ENCODE measurements at regions not wholly inside any gene's neighbourhood (a gene's known extent, or its start where the extent isn't known, plus 50 kb on each side); places are given as distances from the start of the nearest gene placed in this dataset.

DNA sequence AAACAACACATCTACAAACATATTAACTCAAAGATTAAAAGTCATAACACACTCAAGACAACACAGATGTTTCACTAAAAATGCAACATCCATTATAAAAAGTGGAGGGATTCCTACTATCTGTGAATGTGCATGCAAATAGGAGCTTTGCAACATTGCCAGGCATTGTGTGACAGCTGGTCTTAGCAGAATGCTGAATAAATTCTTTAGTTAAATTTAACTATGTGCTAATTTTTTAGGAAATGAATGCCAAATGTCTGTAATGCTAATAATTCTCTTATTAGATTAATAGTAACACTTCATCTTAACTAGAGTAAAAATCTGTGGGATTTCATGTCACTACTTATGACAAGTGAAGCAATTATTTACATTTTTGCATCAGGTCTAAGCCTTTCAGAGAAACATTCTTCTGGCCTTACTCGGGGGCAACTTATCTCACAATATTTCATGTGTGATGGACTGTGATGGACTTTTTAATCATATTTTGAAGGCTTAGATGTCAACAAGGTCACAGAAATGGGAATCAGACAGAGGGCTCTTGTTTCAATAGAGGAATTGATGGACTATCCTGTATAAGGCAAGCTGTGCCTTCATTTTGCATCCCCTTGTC is 524.6 kb upstream of the KCND2 start:
- H3K27ac Mint-ChIP-seq (ENCODE audit: unreplicated experiment), result no peak overlapping the region
- no peaks in the 10 kb centered on the region for H3K4me1 Mint-ChIP-seq (ENCODE audit: unreplicated experiment)
- TF ChIP-seq, protein P1, sequence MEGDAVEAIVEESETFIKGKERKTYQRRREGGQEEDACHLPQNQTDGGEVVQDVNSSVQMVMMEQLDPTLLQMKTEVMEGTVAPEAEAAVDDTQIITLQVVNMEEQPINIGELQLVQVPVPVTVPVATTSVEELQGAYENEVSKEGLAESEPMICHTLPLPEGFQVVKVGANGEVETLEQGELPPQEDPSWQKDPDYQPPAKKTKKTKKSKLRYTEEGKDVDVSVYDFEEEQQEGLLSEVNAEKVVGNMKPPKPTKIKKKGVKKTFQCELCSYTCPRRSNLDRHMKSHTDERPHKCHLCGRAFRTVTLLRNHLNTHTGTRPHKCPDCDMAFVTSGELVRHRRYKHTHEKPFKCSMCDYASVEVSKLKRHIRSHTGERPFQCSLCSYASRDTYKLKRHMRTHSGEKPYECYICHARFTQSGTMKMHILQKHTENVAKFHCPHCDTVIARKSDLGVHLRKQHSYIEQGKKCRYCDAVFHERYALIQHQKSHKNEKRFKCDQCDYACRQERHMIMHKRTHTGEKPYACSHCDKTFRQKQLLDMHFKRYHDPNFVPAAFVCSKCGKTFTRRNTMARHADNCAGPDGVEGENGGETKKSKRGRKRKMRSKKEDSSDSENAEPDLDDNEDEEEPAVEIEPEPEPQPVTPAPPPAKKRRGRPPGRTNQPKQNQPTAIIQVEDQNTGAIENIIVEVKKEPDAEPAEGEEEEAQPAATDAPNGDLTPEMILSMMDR (IDR thresholded peaks at IDR 0.05), result no peak
- no peaks in the 10 kb centered on the region for H3K36me3 Mint-ChIP-seq (ENCODE audit: unreplicated experiment)
- no peak overlapping the region for H3K4me3 Mint-ChIP-seq (ENCODE audit: unreplicated experiment)
- no peaks in the 10 kb centered on the region for H3K27me3 Mint-ChIP-seq (ENCODE audit: unreplicated experiment)
- no peak for DNase-seq (ENCODE audit: extremely low spot score, unreplicated experiment)
- peaks cover 4% of the 10 kb centered on the region for H3K9me3 Mint-ChIP-seq (ENCODE audit: unreplicated experiment)

GRCh38 chr7:119748991-119749390 is 524.0 kb upstream of the KCND2 start:
- no peak for DNase-seq (ENCODE audit: extremely low spot score, unreplicated experiment)
- no peaks in the 10 kb centered on the region for H3K4me1 Mint-ChIP-seq (ENCODE audit: unreplicated experiment)
- no peak overlapping the region for H3K4me3 Mint-ChIP-seq (ENCODE audit: unreplicated experiment)
- H3K9me3 Mint-ChIP-seq (ENCODE audit: unreplicated experiment), result peaks cover 4% of the 10 kb centered on the region
- TF ChIP-seq, protein P1 (IDR thresholded peaks at IDR 0.05), result no peak
- no peaks in the 10 kb centered on the region for H3K27me3 Mint-ChIP-seq (ENCODE audit: unreplicated experiment)
- no peak overlapping the region for H3K27ac Mint-ChIP-seq (ENCODE audit: unreplicated experiment)
- no peaks in the 10 kb centered on the region for H3K36me3 Mint-ChIP-seq (ENCODE audit: unreplicated experiment)

DNA sequence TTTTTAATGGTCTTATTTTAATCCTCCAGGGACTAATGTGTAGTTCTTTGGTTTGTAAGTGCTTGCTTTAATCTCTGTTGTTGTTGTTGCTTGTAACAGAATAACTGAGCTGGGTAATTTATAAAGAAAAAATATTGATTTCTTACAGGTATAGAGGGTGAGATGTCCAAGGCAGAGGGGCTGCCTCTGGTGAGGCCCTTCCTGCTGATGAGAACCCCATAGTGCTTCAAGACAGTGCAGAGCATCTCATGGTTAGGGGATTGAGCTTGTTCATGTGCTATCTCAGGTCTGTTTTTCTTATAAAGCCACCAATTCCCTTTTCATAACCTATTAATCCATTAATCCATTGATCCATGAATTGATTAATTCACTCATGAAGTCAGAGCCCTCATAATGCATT is 516.3 kb upstream of the KCND2 start:
- peaks cover 3% of the 10 kb centered on the region for H3K4me1 Mint-ChIP-seq (ENCODE audit: unreplicated experiment)
- H3K4me3 Mint-ChIP-seq (ENCODE audit: unreplicated experiment), result no peak overlapping the region
- no peaks in the 10 kb centered on the region for H3K27me3 Mint-ChIP-seq (ENCODE audit: unreplicated experiment)
- H3K36me3 Mint-ChIP-seq (ENCODE audit: unreplicated experiment), result no peaks in the 10 kb centered on the region
- DNase-seq (ENCODE audit: extremely low spot score, unreplicated experiment), result no peak
- no peak overlapping the region for H3K27ac Mint-ChIP-seq (ENCODE audit: unreplicated experiment)
- TF ChIP-seq, protein P1 (IDR thresholded peaks at IDR 0.05), result no peak
- no peaks in the 10 kb centered on the region for H3K9me3 Mint-ChIP-seq (ENCODE audit: unreplicated experiment)

DNA sequence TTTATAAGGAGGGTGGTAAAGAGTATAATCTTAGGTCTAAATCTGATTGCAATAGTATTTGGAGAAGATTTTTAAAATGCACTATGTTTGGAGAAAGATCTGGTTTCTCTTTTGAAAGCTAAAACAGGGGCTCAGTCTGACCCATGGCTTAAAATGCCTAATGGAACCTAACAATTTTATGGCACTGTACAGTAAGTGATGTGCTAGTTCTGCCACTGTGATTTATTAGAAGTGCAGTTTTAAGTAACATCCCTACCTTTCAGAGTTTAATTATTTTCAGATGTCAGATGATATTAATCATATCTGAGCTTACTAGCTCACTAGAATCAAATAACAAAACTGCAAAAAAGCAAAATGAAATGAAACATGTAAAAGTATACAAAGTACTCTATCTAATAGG is 514.7 kb upstream of the KCND2 start:
- Mint-ChIP-seq H3K27ac (ENCODE audit: unreplicated experiment) (no peak overlapping the region), H3K4me1 (ENCODE audit: unreplicated experiment) (peaks cover 5% of the 10 kb centered on the region), H3K27me3 (ENCODE audit: unreplicated experiment) (no peaks in the 10 kb centered on the region)

GRCh38 chr7:119761776-119762175 is 511.2 kb upstream of the KCND2 start:
- H3K27ac Mint-ChIP-seq (ENCODE audit: unreplicated experiment), result no peak overlapping the region
- H3K4me3 Mint-ChIP-seq (ENCODE audit: unreplicated experiment), result no peak overlapping the region
- peaks cover 5% of the 10 kb centered on the region for H3K4me1 Mint-ChIP-seq (ENCODE audit: unreplicated experiment)
- TF ChIP-seq, protein P1 (IDR thresholded peaks at IDR 0.05), result no peak
- no peaks in the 10 kb centered on the region for H3K27me3 Mint-ChIP-seq (ENCODE audit: unreplicated experiment)
- no peaks in the 10 kb centered on the region for H3K36me3 Mint-ChIP-seq (ENCODE audit: unreplicated experiment)
- no peak for DNase-seq (ENCODE audit: extremely low spot score, unreplicated experiment)
- peaks cover 3% of the 10 kb centered on the region for H3K9me3 Mint-ChIP-seq (ENCODE audit: unreplicated experiment)

More for the DNA sequence above, 514.7 kb upstream of the KCND2 start:
- TF ChIP-seq, protein P1 (IDR thresholded peaks at IDR 0.05), result no peak
- Mint-ChIP-seq H3K9me3 (ENCODE audit: unreplicated experiment) (no peaks in the 10 kb centered on the region), H3K36me3 (ENCODE audit: unreplicated experiment) (no peaks in the 10 kb centered on the region), H3K4me3 (ENCODE audit: unreplicated experiment) (no peak overlapping the region)
- no peak for DNase-seq (ENCODE audit: extremely low spot score, unreplicated experiment)
